HEK293T (cell line): ENCODE measurements at regions not wholly inside any gene's neighbourhood (a gene's known extent, or its start where the extent isn't known, plus 50 kb on each side); places are given as distances from the start of the nearest gene placed in this dataset.
"Not testable (repeated sequence)": the region's sequence is repeated elsewhere in the genome, so short reads cannot be mapped to it uniquely, and the experiment has no call there.

Experiments
- CTCF ChIA-PET: fragments of 350-600 bp; formaldehyde crosslinking; extraction: SDS; loops from one replicate; lab custom pipeline; 2021; ENCODE audit warnings: antibody characterized with exemption, inconsistent platforms; lab: Yijun Ruan, JAX
- POLR2A ChIA-PET: fragments of 350-600 bp; formaldehyde crosslinking; extraction: SDS; loops from one replicate; lab custom pipeline; 2020; ENCODE audit warnings: antibody characterized with exemption, inconsistent platforms; lab: Yijun Ruan, JAX
- DNase-seq: peaks from one replicate; pipeline ENCODE4 v3.0.0; 2012; ENCODE audit warnings: mixed read lengths; ENCODE audit errors: extremely low spot score
- ARNT ChIP-seq: fragments of 450-650 bp; IDR thresholded peaks from 2 replicates; pipeline ENCODE4 v1.6.1; 2017; ENCODE audit warnings: mild to moderate bottlenecking
- BHLHE40 ChIP-seq: fragments of 450-650 bp; IDR thresholded peaks from 2 replicates; pipeline ENCODE4 v1.6.1; 2016; ENCODE audit warnings: mild to moderate bottlenecking, moderate library complexity, borderline replicate concordance
- CTBP1 ChIP-seq: fragments of 450-650 bp; IDR thresholded peaks from 2 replicates; pipeline ENCODE4 v1.6.1; 2016; ENCODE audit warnings: borderline replicate concordance
- ELF4 ChIP-seq: fragments of 450-650 bp; IDR thresholded peaks from 2 replicates; pipeline ENCODE4 v1.6.1; 2017; ENCODE audit warnings: antibody characterized with exemption
- FOXA1 ChIP-seq: fragments of 450-650 bp; IDR thresholded peaks from 2 replicates; pipeline ENCODE4 v1.6.1; 2016; ENCODE audit warnings: mild to moderate bottlenecking
- FOXK2 ChIP-seq: fragments of 450-650 bp; IDR thresholded peaks from 2 replicates; pipeline ENCODE4 v1.6.1; 2016; ENCODE audit warnings: mild to moderate bottlenecking
- FOXM1 ChIP-seq: fragments of 450-650 bp; IDR thresholded peaks from 2 replicates; pipeline ENCODE4 v1.6.1; 2017; ENCODE audit warnings: mild to moderate bottlenecking, borderline replicate concordance
- HDGF ChIP-seq: fragments of 450-650 bp; IDR thresholded peaks from 2 replicates; pipeline ENCODE4 v1.6.1; 2017; ENCODE audit warnings: antibody characterized with exemption, borderline replicate concordance
- L3MBTL2 ChIP-seq: fragments of 450-650 bp; conservative IDR thresholded peaks from 2 replicates; pipeline ENCODE4 v1.6.1; 2016; ENCODE audit warnings: mild to moderate bottlenecking
- LEF1 ChIP-seq: fragments of 450-650 bp; IDR thresholded peaks from 2 replicates; pipeline ENCODE4 v1.6.1; 2017; ENCODE audit warnings: mild to moderate bottlenecking, borderline replicate concordance
- NFRKB ChIP-seq: fragments of 450-650 bp; IDR thresholded peaks from 2 replicates; pipeline ENCODE4 v1.6.1; 2016; ENCODE audit warnings: mild to moderate bottlenecking, moderate library complexity
- SP1 ChIP-seq: fragments of 450-650 bp; IDR thresholded peaks from 2 replicates; pipeline ENCODE4 v1.6.1; 2017
- SUZ12 ChIP-seq: fragments of 450-650 bp; IDR thresholded peaks from 2 replicates; pipeline ENCODE4 v1.6.1; 2016; ENCODE audit warnings: mild to moderate bottlenecking
- TARDBP ChIP-seq: fragments of 450-650 bp; IDR thresholded peaks from 2 replicates; pipeline ENCODE4 v1.6.1; 2016
- ZNF384 ChIP-seq: fragments of 450-650 bp; IDR thresholded peaks from 2 replicates; pipeline ENCODE4 v1.6.1; 2016
- TF ChIP-seq, protein P1 (sequence below): fragments of 450-650 bp; IDR thresholded peaks from 2 replicates; pipeline ENCODE4 v1.6.1; 2016

DNA sequence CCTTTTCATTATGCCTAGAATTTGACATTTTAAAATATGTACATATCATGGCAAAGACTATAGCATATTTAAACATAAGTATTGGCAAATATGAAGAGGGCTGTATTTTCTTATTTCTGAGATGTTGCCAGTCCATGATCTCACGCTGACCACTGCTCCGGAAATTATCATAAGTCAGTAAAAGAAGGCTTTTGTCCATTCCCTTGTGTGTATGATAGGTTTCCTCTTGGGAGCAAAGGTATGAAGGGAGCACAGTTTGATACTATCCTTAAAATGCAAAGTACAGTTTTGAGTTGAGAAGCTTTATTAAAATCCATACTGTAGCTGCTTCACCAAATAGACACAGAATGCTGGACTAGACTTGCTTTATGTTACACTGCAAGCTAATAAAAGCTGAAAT, 52.6 kb upstream of the AGA start:
- ChIA-PET POLR2A (interaction anchor here (1.4 kb wide), 1 partner anchor 53 kb away, joined by 5 read pairs; the partner anchor contains the start of gene AGA), CTCF (no interaction called here)
- DNase-seq = no peak
- TF ChIP-seq TARDBP (no peak), BHLHE40 (no peak), FOXA1 (no peak), FOXM1 (no peak)

DNA sequence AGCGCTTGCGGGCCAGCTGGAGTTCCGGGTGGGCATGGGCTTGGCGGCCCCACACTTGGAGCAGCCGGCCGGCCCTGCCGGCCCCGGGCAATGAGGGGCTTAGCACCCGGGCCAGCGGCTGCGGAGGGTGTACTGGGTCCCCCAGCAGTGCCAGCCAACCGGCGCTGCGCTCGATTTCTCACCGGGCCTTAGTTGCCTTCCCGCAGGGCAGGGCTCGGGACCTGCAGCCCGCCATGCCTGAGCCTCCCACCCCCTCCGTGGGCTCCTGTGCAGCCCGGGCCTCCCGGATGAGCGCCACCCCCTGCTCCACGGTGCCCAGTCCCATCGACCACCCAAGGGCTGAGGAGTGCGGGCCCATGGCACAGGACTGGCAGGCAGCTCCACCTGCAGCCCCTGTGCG, 53.4 kb upstream of the AGA start:
- POLR2A ChIA-PET, DNase-seq, CTCF ChIA-PET: not testable (repeated sequence)

DNA sequence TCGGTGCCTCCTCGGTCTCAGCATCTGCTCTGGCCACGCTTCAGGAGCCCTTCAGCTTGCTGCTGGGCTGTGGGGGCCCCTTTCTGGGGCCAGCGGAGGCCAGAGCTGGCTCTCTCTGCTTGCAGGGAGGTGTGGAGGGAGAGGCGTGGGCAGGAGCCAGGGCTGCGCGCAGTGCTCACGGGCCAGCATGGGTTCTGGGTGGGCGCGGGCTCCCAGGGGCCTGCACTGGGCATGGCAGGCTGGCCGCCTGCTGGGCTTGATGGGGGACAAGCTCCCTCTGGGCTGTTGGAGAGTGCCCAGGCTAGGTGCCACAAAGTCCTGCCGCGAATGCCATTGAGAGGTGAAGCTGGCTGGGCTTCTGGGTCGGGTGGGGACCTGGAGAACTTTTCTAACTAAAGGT, 57.3 kb upstream of the AGA start:
- ChIA-PET CTCF (no interaction called here), POLR2A (no interaction called here)
- no peak for DNase-seq
- TF ChIP-seq ARNT = no peak
- no peak for TF ChIP-seq HDGF
- TF ChIP-seq ELF4 = no peak
- no peak for TF ChIP-seq FOXK2
- TF ChIP-seq CTBP1 = no peak
- no peak for TF ChIP-seq NFRKB
- no peak for TF ChIP-seq FOXM1
- no peak for TF ChIP-seq ZNF384
- TF ChIP-seq, protein P1, sequence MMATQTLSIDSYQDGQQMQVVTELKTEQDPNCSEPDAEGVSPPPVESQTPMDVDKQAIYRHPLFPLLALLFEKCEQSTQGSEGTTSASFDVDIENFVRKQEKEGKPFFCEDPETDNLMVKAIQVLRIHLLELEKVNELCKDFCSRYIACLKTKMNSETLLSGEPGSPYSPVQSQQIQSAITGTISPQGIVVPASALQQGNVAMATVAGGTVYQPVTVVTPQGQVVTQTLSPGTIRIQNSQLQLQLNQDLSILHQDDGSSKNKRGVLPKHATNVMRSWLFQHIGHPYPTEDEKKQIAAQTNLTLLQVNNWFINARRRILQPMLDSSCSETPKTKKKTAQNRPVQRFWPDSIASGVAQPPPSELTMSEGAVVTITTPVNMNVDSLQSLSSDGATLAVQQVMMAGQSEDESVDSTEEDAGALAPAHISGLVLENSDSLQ = no peak
- TF ChIP-seq SUZ12 = no peak
- no peak for TF ChIP-seq SP1
- no peak for TF ChIP-seq LEF1
- no peak for TF ChIP-seq L3MBTL2
- TF ChIP-seq FOXA1 = no peak
- TF ChIP-seq TARDBP = no peak
- TF ChIP-seq BHLHE40 = no peak

DNA sequence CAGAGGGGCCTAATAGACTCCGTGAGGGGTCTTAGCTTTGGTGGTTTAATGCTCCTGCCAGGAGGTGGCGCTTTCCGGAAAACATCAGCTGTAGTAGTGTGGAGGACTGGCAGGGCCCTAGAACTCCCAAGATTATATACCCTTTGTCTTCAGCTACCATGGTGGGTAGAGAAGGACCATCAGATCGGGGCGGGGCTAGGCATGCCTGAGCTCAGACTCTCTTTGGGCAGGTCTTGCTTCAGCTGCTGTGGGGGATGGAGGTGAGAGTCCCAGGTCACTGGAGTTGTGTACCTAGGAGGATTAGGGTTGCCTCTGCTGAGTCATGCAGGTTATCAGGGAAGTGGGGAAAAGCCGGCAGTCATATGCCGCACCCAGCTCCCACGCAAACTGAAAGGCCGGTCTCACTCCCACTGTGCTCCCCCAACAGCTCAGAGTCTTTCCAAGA, 63.0 kb upstream of the AGA start:
- CTCF ChIA-PET = no interaction called here
- TF ChIP-seq HDGF (no peak), ZNF384 (no peak), FOXM1 (no peak), TARDBP (no peak), CTBP1 (no peak)
- peak; percentile 16 for DNase-seq
- POLR2A ChIA-PET = no interaction called here

DNA sequence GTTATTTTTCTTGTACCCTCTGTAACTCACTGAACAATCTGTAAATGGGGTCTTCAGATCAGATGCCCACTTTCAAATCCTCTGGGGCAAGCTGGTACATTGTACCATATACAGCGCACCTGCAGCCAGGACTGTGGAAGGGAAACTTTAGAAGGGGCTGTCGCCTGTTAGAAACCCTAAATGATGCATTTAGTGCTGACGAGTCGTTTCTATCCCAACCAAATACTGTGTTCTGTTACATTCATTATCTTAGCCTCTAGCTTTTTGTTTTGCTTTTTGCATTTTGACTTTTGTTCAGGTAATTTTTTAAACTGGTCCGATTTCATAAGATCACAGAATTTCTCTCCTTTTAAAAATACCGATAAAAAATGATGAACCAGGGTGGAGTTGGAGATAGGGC, 66.4 kb upstream of the AGA start:
- ChIA-PET POLR2A (interaction anchor here (2.9 kb wide), 1 partner anchor 67 kb away, joined by 12 read pairs; the partner anchor contains the start of gene AGA), CTCF (no interaction called here)
- TF ChIP-seq L3MBTL2 (no peak), TARDBP (no peak), LEF1 (no peak), FOXM1 (no peak), ZNF384 (no peak), NFRKB (no peak), FOXK2 (no peak)
- DNase-seq = no peak

DNA sequence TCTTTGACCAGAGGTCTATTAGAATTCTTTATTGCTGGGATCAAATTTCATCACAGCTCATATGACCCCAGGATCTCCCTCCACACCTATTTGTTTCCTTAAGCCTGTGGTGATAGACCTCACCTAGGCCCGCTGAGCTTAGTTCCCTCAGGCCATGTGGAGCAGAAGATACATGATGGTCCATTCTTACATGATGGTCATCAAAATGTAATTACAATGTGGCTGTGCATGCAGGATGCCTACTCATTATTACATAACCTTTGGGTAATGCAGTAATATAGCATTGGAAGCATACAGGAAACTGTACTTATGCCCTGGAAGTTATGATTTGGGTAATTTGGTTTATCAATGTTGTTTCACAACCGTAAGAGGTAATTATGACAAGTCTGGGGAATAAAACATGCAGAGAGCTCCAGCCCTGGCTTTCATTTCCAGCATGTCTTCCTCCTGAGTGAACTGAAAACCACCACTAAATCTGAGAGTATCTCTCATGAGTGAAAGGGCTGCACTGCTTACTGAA, 67.0 kb upstream of the AGA start:
- ChIA-PET CTCF (no interaction called here), POLR2A (interaction anchor here (2.9 kb wide), 1 partner anchor 67 kb away, joined by 12 read pairs; the partner anchor contains the start of gene AGA)
- no peak for DNase-seq
- TF ChIP-seq SUZ12 (no peak), BHLHE40 (no peak), L3MBTL2 (no peak), LEF1 (no peak), FOXM1 (no peak), ELF4 (no peak), SP1 (no peak), ARNT (no peak)
- TF ChIP-seq, protein P1 = no peak

DNA sequence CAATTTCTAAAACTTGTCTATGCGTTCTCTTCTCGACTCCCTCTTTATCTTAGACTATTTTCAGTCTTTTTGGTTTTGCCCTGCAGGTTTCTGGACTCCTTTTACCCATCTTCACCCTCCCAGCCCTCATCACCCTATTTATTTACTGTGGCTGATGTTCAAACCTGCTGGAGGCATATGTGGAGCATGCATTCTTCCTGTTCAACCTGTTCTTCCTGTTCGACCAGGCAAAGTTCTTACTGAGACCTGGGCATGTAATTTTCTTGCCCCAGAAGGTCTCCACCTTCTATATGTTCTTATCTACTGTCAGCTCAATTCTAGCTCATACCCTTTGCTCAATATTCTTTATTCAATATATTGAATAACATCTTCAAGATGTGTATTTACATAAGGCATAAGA, 69.4 kb upstream of the AGA start:
- no peak for DNase-seq
- TF ChIP-seq ELF4 (no peak), BHLHE40 (no peak), FOXK2 (no peak), CTBP1 (no peak), LEF1 (no peak), FOXA1 (no peak), ARNT (no peak), TARDBP (no peak), ZNF384 (no peak), HDGF (no peak), L3MBTL2 (no peak)
- TF ChIP-seq, protein P1 = no peak
- ChIA-PET POLR2A (no interaction called here), CTCF (no interaction called here)
